BJ (cell line): ENCODE measurements at regions not wholly inside any gene's neighbourhood (a gene's known extent, or its start where the extent isn't known, plus 50 kb on each side); places are given as distances from the start of the nearest gene placed in this dataset.

Experiments used
- CTCF ChIA-PET: fragments of 350-600 bp; formaldehyde crosslinking; extraction: SDS; loops from one replicate; lab custom pipeline; 2021; ENCODE audit warnings: antibody characterized with exemption, inconsistent platforms; lab: Yijun Ruan, JAX
- POLR2A ChIA-PET: fragments of 300-600 bp; sonication (Branson Sonifier 250); formaldehyde crosslinking; extraction: SDS; loops from one replicate; lab custom pipeline; 2021; ENCODE audit warnings: antibody characterized with exemption; lab: Charles Lee
- DNase-seq: peaks from one replicate; pipeline ENCODE4 v3.0.0-alpha.2; 2011; ENCODE audit warnings: low read depth
- H3K27me3 ChIP-seq: 2 replicates; pipeline ENCODE4 v1.6.0; 2011; ENCODE audit warnings: low read length; ENCODE audit not compliant: control insufficient read depth, insufficient read depth
- H3K36me3 ChIP-seq: 2 replicates; pipeline ENCODE4 v1.5.1; 2011; ENCODE audit warnings: low read length; ENCODE audit not compliant: control insufficient read depth, insufficient read depth
- H3K4me3 ChIP-seq: 2 replicates; pipeline ENCODE4 v1.5.1; 2011; ENCODE audit warnings: low read depth, mild to moderate bottlenecking, control low read depth, low read length
- CTCF ChIP-seq: IDR thresholded peaks from 2 replicates; pipeline ENCODE4 v1.5.1; 2011; ENCODE audit warnings: low read depth, mild to moderate bottlenecking, control low read depth, inconsistent platforms, low read length, moderate library complexity; ENCODE audit not compliant: insufficient read depth

DNA sequence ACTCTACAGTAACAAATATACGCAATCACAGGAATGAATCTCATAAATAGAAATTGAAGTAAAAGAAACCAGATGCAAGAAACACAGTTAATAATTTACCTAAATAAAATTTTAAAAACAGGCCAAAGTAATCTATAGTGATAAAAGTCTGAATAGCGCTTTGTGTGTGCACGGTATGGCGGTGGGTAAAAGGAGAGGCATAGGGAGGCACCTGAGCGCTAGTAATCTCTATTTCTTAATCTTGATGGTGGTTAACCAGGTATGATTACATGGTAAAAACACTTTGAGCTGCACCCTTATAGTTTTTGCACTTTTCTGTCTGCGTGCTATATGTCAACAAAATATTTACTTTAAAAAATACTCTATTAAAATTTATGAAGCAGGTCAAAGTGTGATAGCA lies 198.1 kb upstream of the SATB1 start:
- no peaks in the 10 kb centered on the region for H3K27me3 ChIP-seq
- POLR2A ChIA-PET, result no interaction called here
- no peak for TF ChIP-seq CTCF
- no peak for DNase-seq
- CTCF ChIA-PET, result no interaction called here
- no peak overlapping the region for H3K4me3 ChIP-seq
- H3K36me3 ChIP-seq, result no peaks in the 10 kb centered on the region

DNA sequence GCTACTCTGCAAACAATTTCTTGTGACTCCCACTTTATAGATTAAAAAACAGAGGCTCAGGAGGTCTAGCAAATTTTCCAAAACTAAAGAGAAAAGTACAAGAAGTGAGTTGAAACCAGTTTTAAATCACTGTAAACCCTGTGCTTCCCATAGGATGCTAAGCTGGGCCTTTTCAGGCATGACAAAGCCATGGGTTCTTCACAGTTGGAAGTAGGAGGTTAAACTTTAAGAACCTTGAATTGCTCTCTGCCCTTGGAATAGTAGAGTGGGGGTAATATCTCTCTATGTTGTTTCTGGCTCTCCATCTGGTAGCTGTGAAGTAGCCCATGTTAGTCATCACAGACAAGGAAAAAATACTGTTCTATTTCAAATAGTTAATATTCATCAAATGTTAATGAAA lies 193.6 kb upstream of the SATB1 start:
- no peak overlapping the region for H3K4me3 ChIP-seq
- no peaks in the 10 kb centered on the region for H3K27me3 ChIP-seq
- TF ChIP-seq CTCF, result no peak
- ChIA-PET POLR2A (no interaction called here), CTCF (no interaction called here)
- no peaks in the 10 kb centered on the region for H3K36me3 ChIP-seq
- no peak for DNase-seq

GRCh38 chr3:18611991-18612390 lies 186.9 kb upstream of the SATB1 start:
- ChIA-PET CTCF (no interaction called here), POLR2A (no interaction called here)
- Histone ChIP-seq H3K4me3 (no peak overlapping the region), H3K36me3 (no peaks in the 10 kb centered on the region), H3K27me3 (no peaks in the 10 kb centered on the region)
- no peak for TF ChIP-seq CTCF
- DNase-seq, result no peak

DNA sequence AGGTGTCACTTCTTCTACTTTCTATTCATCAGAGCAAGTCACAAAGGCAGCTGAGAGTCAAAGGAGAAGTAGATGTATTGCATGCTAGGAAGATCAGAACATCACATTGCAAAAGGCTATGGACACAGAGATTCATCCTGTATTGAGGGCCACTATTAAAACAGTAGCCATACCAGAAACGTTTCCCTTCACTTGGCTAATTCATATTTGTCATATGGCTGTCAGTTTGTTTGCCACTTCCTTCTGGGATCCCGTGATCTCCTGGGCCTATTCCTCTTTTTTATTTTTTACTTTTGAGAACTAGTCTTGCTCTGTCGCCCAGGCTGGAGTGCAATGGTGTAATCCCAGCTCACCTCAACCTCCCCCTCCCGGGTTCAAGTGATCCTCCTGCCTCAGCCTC lies 184.0 kb upstream of the SATB1 start:
- no peaks in the 10 kb centered on the region for H3K27me3 ChIP-seq
- no peak for TF ChIP-seq CTCF
- ChIA-PET CTCF (no interaction called here), POLR2A (no interaction called here)
- no peak overlapping the region for H3K4me3 ChIP-seq
- no peaks in the 10 kb centered on the region for H3K36me3 ChIP-seq
- no peak for DNase-seq

- no peak for TF ChIP-seq CTCF
- Histone ChIP-seq H3K36me3 (no peaks in the 10 kb centered on the region), H3K4me3 (no peak overlapping the region), H3K27me3 (no peaks in the 10 kb centered on the region)
- ChIA-PET POLR2A (no interaction called here), CTCF (no interaction called here)
- DNase-seq, result no peak
Measured at GRCh38 chr3:18597919-18598318, 172.8 kb upstream of the SATB1 start.
